GM12878 (cell line): ENCODE measurements at regions not wholly inside any gene's neighbourhood (a gene's known extent, or its start where the extent isn't known, plus 50 kb on each side); places are given as distances from the start of the nearest gene placed in this dataset.
A peak's percentile ranks its signal among the peaks of the same experiment; 100 is the strongest.

ENCODE experiments used
- ATAC-seq: fragments of 200-7000 bp; cut with Tn5 transposase; 3 replicates; pipeline ENCODE4 v1.9.1; 2020; ENCODE audit warnings: mild to moderate bottlenecking, moderate library complexity
- BruUV-seq: library from RNA; stranded (reverse); fragments of 400-500 nt; replicated peaks from 2 replicates; lab custom pipeline; 2021; lab: Mats Ljungman, UMichigan
- CTCF ChIA-PET: fragments of 300-600 bp; sonication (Branson Sonifier 250); formaldehyde crosslinking; extraction: SDS; loops from one replicate; lab custom pipeline; 2021; ENCODE audit warnings: inconsistent platforms; lab: Yijun Ruan, JAX
- POLR2A ChIA-PET: fragments of 350-600 bp; formaldehyde crosslinking; extraction: SDS; loops from one replicate; lab custom pipeline; 2021; ENCODE audit warnings: inconsistent platforms; lab: Charles Lee
- RAD21 ChIA-PET: fragments of 300-600 bp; sonication (Branson Sonifier 250); formaldehyde crosslinking; loops from one replicate; lab custom pipeline; 2023; ENCODE audit warnings: antibody characterized with exemption; ENCODE audit not compliant: unreplicated experiment; lab: Charles Lee
- SMC1A ChIA-PET: fragments of 300-600 bp; sonication (Branson Sonifier 250); formaldehyde crosslinking; loops from one replicate; lab custom pipeline; 2023; ENCODE audit not compliant: unreplicated experiment, uncharacterized antibody; lab: Charles Lee
- DNase-seq: peaks from one replicate; pipeline ENCODE4 v3.0.0-alpha.2; 2011; ENCODE audit warnings: low read depth, low spot score
- FAIRE-seq: peaks from 3 replicates; lab custom pipeline; 2011; peaks lifted over from hg19 to GRCh38; lab: Jason Lieb, UNC
- H2AFZ ChIP-seq: 2 replicates; pipeline ENCODE4 v1.6.0; 2011; ENCODE audit warnings: low read depth, low read length, control low read depth; ENCODE audit not compliant: control insufficient read depth
- H3K27ac ChIP-seq: 2 replicates; pipeline ENCODE4 v1.5.1; 2011; ENCODE audit warnings: control low read depth; ENCODE audit not compliant: control insufficient read depth, insufficient read depth
- H3K27me3 ChIP-seq, 2 experiments: replicated peaks in 1 of 2; 2 replicates each; pipeline versions ENCODE4 v1.6.0 to v1.6.1; 2011; ENCODE audit warnings: low read length in 1 of 2; ENCODE audit not compliant: control insufficient read depth in 2 of 2, insufficient read depth in 2 of 2
- H3K36me3 ChIP-seq, 2 experiments: 2 replicates each; pipeline ENCODE4 v1.5.1; 2011; ENCODE audit warnings: low read length in 1 of 2; ENCODE audit not compliant: control insufficient read depth in 2 of 2, insufficient read depth in 2 of 2
- H3K4me1 ChIP-seq: 2 replicates; pipeline ENCODE4 v1.6.1; 2011; ENCODE audit warnings: mild to moderate bottlenecking, low read length, moderate library complexity, mixed read lengths; ENCODE audit not compliant: control insufficient read depth, insufficient read depth
- H3K4me2 ChIP-seq: 2 replicates; pipeline ENCODE4 v1.6.0; 2011; ENCODE audit warnings: control low read depth; ENCODE audit not compliant: control insufficient read depth, insufficient read depth
- H3K4me3 ChIP-seq: fragments of 200-600 bp; sonication (generic); 2 replicates; pipeline ENCODE4 v1.5.1; 2016
- H3K79me2 ChIP-seq: 2 replicates; pipeline ENCODE4 v1.6.0; 2011; ENCODE audit warnings: low read length; ENCODE audit not compliant: control insufficient read depth, insufficient read depth
- H3K9ac ChIP-seq: 2 replicates; pipeline ENCODE4 v1.8.0; 2011; ENCODE audit warnings: low read length, control low read depth, mixed read lengths; ENCODE audit not compliant: control insufficient read depth, insufficient read depth
- H3K9me3 ChIP-seq: replicated peaks from 3 replicates; pipeline ENCODE4 v1.5.1; 2011; ENCODE audit warnings: mild to moderate bottlenecking, low read length; ENCODE audit not compliant: control insufficient read depth, insufficient read depth
- H4K20me1 ChIP-seq: 2 replicates; pipeline ENCODE4 v1.6.0; 2011; ENCODE audit not compliant: control insufficient read depth, insufficient read depth
- E4F1 ChIP-seq: fragments of 450-650 bp; IDR thresholded peaks from 2 replicates; pipeline ENCODE4 v1.6.1; 2018; ENCODE audit warnings: borderline replicate concordance, mild to moderate bottlenecking; ENCODE audit not compliant: partially characterized antibody
- GABPA ChIP-seq: IDR thresholded peaks from 2 replicates; pipeline ENCODE4 v1.6.1; 2014; ENCODE audit warnings: antibody characterized with exemption, low read depth, mild to moderate bottlenecking, inconsistent platforms
- KLF5 ChIP-seq: fragments of 450-650 bp; IDR thresholded peaks from 2 replicates; pipeline ENCODE4 v1.6.1; 2014; ENCODE audit warnings: mild to moderate bottlenecking; ENCODE audit not compliant: partially characterized antibody
- LARP7 ChIP-seq: fragments of 450-650 bp; IDR thresholded peaks from 2 replicates; pipeline ENCODE4 v1.6.1; 2017; ENCODE audit warnings: mild to moderate bottlenecking
- MTA2 ChIP-seq: fragments of 450-650 bp; IDR thresholded peaks from 2 replicates; pipeline ENCODE4 v1.6.1; 2016; ENCODE audit warnings: low read depth, mild to moderate bottlenecking, moderate library complexity
- MTA3 ChIP-seq: IDR thresholded peaks from 2 replicates; pipeline ENCODE4 v1.6.1; 2012; ENCODE audit warnings: low read length, inconsistent platforms, borderline replicate concordance
- NR2C2 ChIP-seq: IDR thresholded peaks from 2 replicates; pipeline ENCODE4 v1.6.1; 2011; ENCODE audit warnings: borderline replicate concordance, low read depth; ENCODE audit not compliant: control insufficient read depth, insufficient read length
- NRF1 ChIP-seq: conservative IDR thresholded peaks from 2 replicates; pipeline ENCODE4 v1.6.1; 2011; ENCODE audit warnings: mild to moderate bottlenecking, low read depth, low read length, improper control_type of control experiment
- SPI1 ChIP-seq: IDR thresholded peaks from 2 replicates; pipeline ENCODE4 v1.6.1; 2011; ENCODE audit warnings: low read depth, mild to moderate bottlenecking, low read length, moderate library complexity, borderline replicate concordance; ENCODE audit not compliant: insufficient read depth
- SREBF2 ChIP-seq: IDR thresholded peaks from 2 replicates; pipeline ENCODE4 v1.6.1; 2012; ENCODE audit warnings: mild to moderate bottlenecking, low read length
- TARDBP ChIP-seq: IDR thresholded peaks from 2 replicates; pipeline ENCODE4 v1.6.1; 2016; ENCODE audit warnings: borderline replicate concordance
- WRNIP1 ChIP-seq: IDR thresholded peaks from 2 replicates; pipeline ENCODE4 v1.6.1; 2011; ENCODE audit warnings: low read depth, low read length, improper control_type of control experiment, borderline replicate concordance
- ZNF217 ChIP-seq: fragments of 450-650 bp; IDR thresholded peaks from 2 replicates; pipeline ENCODE4 v1.6.1; 2017; ENCODE audit warnings: antibody characterized with exemption, mild to moderate bottlenecking
- ZNF687 ChIP-seq: fragments of 450-650 bp; IDR thresholded peaks from 2 replicates; pipeline ENCODE4 v1.6.1; 2017; ENCODE audit warnings: mild to moderate bottlenecking, moderate library complexity
- WGBS: methylation state at CpG from one replicate; pipeline ENCODE4 v1.1.6; 2016; ENCODE audit warnings: low lambda C conversion rate; ENCODE audit not compliant: insufficient replicate concordance, insufficient coverage; ENCODE audit errors: missing lambda C conversion rate; 5-methylcytosine and 5-hydroxymethylcytosine counted together
- in situ Hi-C: fragments of 300-500 bp; cut with MboI; formaldehyde crosslinking; loops from 9 replicates; pipeline ENCODE4 v1.14.3; 2018; ENCODE audit warnings: mixed read lengths
- intact Hi-C: fragments of 100-400 bp; cut with micrococcal nuclease; formaldehyde crosslinking; loops from one replicate; pipeline ENCODE4 v1.14.2; 2022; ENCODE audit not compliant: unreplicated experiment
- TF ChIP-seq, protein P1 (sequence below): IDR thresholded peaks from 2 replicates; pipeline ENCODE4 v1.6.1; 2011; ENCODE audit warnings: low read depth, low read length, improper control_type of control experiment, borderline replicate concordance

- Histone ChIP-seq H3K9me3 (peaks cover 4% of the 10 kb centered on the region; the same call in 2 of the 3 replicates), H3K79me2 (no peaks in the 10 kb centered on the region), H2AFZ (peak overlapping the region; percentile 76), H3K36me3 (no peaks in the 10 kb centered on the region), H3K4me3 (peak overlapping the region; percentile 45), H3K4me2 (peak overlapping the region; percentile 90), H3K4me1 (peaks cover 49% of the 10 kb centered on the region), H3K27me3 (no peaks in the 10 kb centered on the region), H4K20me1 (no peaks in the 10 kb centered on the region), H3K9ac (peak overlapping the region; percentile 58), H3K27ac (peak overlapping the region; percentile 64)
- peak; percentile 88 for DNase-seq
- CTCF ChIA-PET, result interaction anchor here (0.6 to 11.6 kb wide), 14 partner anchors 9 to 688 kb away, joined by 3 to 305 read pairs (median 4); no protein-coding TSS in a partner anchor
- in situ Hi-C loops (loop anchor here (10.0 kb wide), 1 partner anchor 58 kb away; no protein-coding TSS in a partner anchor), intact Hi-C loops (loop anchor here (1.0 to 10.0 kb wide), 9 partner anchors 46 to 688 kb away; partner anchors contain the start of gene CHIC2)
- BruUV-seq, result no TSS peak
- SMC1A ChIA-PET, result interaction anchor here (0.7 to 14.8 kb wide), 19 partner anchors 9 to 690 kb away, joined by 3 to 228 read pairs (median 5); no protein-coding TSS in a partner anchor
- RAD21 ChIA-PET, result interaction anchor here (0.7 to 6.1 kb wide), 22 partner anchors 8 to 690 kb away, joined by 3 to 132 read pairs (median 4); no protein-coding TSS in a partner anchor
- 3% methylated on average over 24 of the region's 24 CpGs for WGBS
- ATAC-seq, result peak; percentile 80
- POLR2A ChIA-PET, result interaction anchor here (0.6 to 5.3 kb wide), 10 partner anchors 9 to 62 kb away, joined by 3 to 46 read pairs (median 5); no protein-coding TSS in a partner anchor
- peak; percentile 74 for FAIRE-seq
- TF ChIP-seq SREBF2 (no peak), TARDBP (no peak; the same call in 1 of the 2 replicates), WRNIP1 (no peak), GABPA (no peak), LARP7 (no peak), ZNF217 (no peak), MTA3 (no peak; the same call in 1 of the 2 replicates), SPI1 (peak; percentile 22; the same call in 1 of the 2 replicates), ZNF687 (peak; percentile 85), E4F1 (no peak), NR2C2 (no peak), KLF5 (peak; percentile 73), MTA2 (peak; percentile 78; the same call in 1 of the 2 replicates), NRF1 (no peak)
- TF ChIP-seq, protein P1, sequence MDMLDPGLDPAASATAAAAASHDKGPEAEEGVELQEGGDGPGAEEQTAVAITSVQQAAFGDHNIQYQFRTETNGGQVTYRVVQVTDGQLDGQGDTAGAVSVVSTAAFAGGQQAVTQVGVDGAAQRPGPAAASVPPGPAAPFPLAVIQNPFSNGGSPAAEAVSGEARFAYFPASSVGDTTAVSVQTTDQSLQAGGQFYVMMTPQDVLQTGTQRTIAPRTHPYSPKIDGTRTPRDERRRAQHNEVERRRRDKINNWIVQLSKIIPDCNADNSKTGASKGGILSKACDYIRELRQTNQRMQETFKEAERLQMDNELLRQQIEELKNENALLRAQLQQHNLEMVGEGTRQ, result no peak
Measured at GRCh38 chr4:53702334-53703266, 111.3 kb upstream of the LNX1 start.
